ENCODE measurements at regions not wholly inside any gene's neighbourhood (a gene's known extent, or its start where the extent isn't known, plus 50 kb on each side); places are given as distances from the start of the nearest gene placed in this dataset.
"Not testable (repeated sequence)": the region's sequence is repeated elsewhere in the genome, so short reads cannot be mapped to it uniquely, and the experiment has no call there.

GRCh38 chr2:120539937-120540718 lies 194.2 kb downstream of the INHBB start:
- no peak for DNase-seq

GRCh38 chr2:120540719-120541552 lies 194.7 kb upstream of the GLI2 start:
- DNase-seq: no peak

GRCh38 chr2:120541553-120541932 lies 194.1 kb upstream of the GLI2 start:
- no peak for DNase-seq

- DNase-seq: no peak
These were observed 193.5 kb upstream of the GLI2 start for GRCh38 chr2:120541972-120542670.

- no peak for DNase-seq
These were observed 192.6 kb upstream of the GLI2 start for GRCh38 chr2:120542911-120543527.

GRCh38 chr2:120543899-120544298 lies 191.8 kb upstream of the GLI2 start:
- DNase-seq: no peak

- DNase-seq: no peak
These were observed 191.1 kb upstream of the GLI2 start for GRCh38 chr2:120544522-120544921.

GRCh38 chr2:120545007-120545406 lies 190.7 kb upstream of the GLI2 start:
- not testable (repeated sequence) for DNase-seq

- no peak for DNase-seq
These were observed 190.1 kb upstream of the GLI2 start for GRCh38 chr2:120545521-120546047.

- DNase-seq: no peak
These were observed 189.4 kb upstream of the GLI2 start for GRCh38 chr2:120546048-120546864.

GRCh38 chr2:120546865-120547390 lies 188.7 kb upstream of the GLI2 start:
- no peak for DNase-seq

- no peak for DNase-seq
These were observed 188.0 kb upstream of the GLI2 start for GRCh38 chr2:120547662-120548061.

- no peak for DNase-seq
These were observed 186.8 kb upstream of the GLI2 start for GRCh38 chr2:120548627-120549608.

GRCh38 chr2:120549841-120550240 lies 185.8 kb upstream of the GLI2 start:
- DNase-seq: no peak

GRCh38 chr2:120550282-120550681 lies 185.4 kb upstream of the GLI2 start:
- no peak for DNase-seq

- DNase-seq: no peak
These were observed 184.7 kb upstream of the GLI2 start for GRCh38 chr2:120550893-120551446.

GRCh38 chr2:120551522-120551921 lies 184.1 kb upstream of the GLI2 start:
- DNase-seq: no peak

GRCh38 chr2:120552079-120552478 lies 183.6 kb upstream of the GLI2 start:
- DNase-seq: no peak

GRCh38 chr2:120552800-120553481 lies 182.7 kb upstream of the GLI2 start:
- DNase-seq: no peak
